Muscle layer of colon (tissue), 2 donors: ENCODE measurements at regions not wholly inside any gene's neighbourhood (a gene's known extent, or its start where the extent isn't known, plus 50 kb on each side); places are given as distances from the start of the nearest gene placed in this dataset.
"Not testable (repeated sequence)": the region's sequence is repeated elsewhere in the genome, so short reads cannot be mapped to it uniquely, and the experiment has no call there.

Experiments used
- H3K27ac ChIP-seq: one replicate; pipeline ENCODE4 v1.7.0; 2013; ENCODE audit warnings: low read depth, mild to moderate bottlenecking, low read length, moderate library complexity
- H3K27me3 ChIP-seq, 2 donors: one replicate each; pipeline ENCODE4 v1.7.0; 2013; ENCODE audit warnings: low read length in 2 of 2, mild to moderate bottlenecking in 2 of 2; ENCODE audit not compliant: insufficient read depth in 2 of 2, control insufficient read depth in 1 of 2
- H3K36me3 ChIP-seq: one replicate; pipeline ENCODE4 v1.7.0; 2013; ENCODE audit warnings: mild to moderate bottlenecking, low read length; ENCODE audit not compliant: insufficient read depth
- H3K4me1 ChIP-seq: one replicate; pipeline ENCODE4 v1.7.0; 2013; ENCODE audit warnings: mild to moderate bottlenecking, low read length; ENCODE audit not compliant: insufficient read depth
- H3K4me3 ChIP-seq, 2 donors: one replicate each; pipeline ENCODE4 v1.7.0; 2013; ENCODE audit warnings: low read length in 2 of 2, low read depth in 1 of 2, mild to moderate bottlenecking in 1 of 2, moderate library complexity in 1 of 2
- H3K9ac ChIP-seq: one replicate; pipeline ENCODE4 v1.7.0; 2013; ENCODE audit warnings: low read length
- H3K9me3 ChIP-seq: one replicate; pipeline ENCODE4 v1.7.0; 2013; ENCODE audit warnings: mild to moderate bottlenecking, low read length
- donor health status: abdominal sarcoma.
- donor health status: Adenocarcinoma of cecum.

GRCh38 chr5:96293966-96294883 is 138.8 kb downstream of the PCSK1 start:
- Histone ChIP-seq H3K27ac (no peak overlapping the region), H3K9ac (no peak overlapping the region)

DNA sequence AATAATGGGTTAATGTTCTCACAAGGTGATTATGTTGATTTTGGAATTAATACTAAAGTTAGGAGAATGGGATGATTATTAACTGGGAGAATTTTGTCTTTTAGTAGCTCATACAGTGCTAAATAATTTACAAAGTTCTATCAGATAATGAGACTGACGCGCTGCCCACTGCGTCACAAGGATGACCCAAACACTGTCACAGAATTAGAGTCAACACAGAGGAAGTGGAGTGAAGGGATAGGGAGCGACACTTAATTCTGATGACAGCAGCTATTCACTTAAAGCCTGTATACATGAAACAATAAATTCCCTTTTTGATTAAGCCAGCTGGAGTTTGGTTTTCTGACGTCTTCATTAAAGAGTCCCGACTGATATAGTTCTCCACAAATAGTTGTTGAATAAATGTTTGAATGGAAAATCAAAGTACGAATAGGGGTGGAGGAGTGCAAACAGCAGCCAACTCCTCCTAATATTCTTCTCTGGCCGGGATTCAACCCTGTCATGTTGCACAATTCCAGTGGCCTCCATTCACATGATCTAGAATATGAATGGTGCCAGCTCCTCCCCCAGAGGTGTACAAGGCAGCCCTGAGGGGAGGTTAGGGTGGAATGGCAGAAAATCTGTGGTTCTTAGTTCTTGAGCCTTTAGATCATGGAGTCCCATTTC is 140.3 kb downstream of the PCSK1 start:
- Histone ChIP-seq H3K9ac (no peak overlapping the region), H3K27ac (no peak overlapping the region), H3K4me1 (no peaks in the 10 kb centered on the region)

More at GRCh38 chr5:96293966-96294883, 138.8 kb downstream of the PCSK1 start:
- no peaks in the 10 kb centered on the region for H3K27me3 ChIP-seq
- H3K9me3 ChIP-seq: no peaks in the 10 kb centered on the region
- no peaks in the 10 kb centered on the region for H3K4me1 ChIP-seq
- no peaks in the 10 kb centered on the region for H3K36me3 ChIP-seq
- H3K4me3 ChIP-seq: no peak overlapping the region

GRCh38 chr5:96289287-96289686 is 143.8 kb downstream of the PCSK1 start:
- H3K4me3 ChIP-seq, H3K9ac ChIP-seq, H3K27me3 ChIP-seq, H3K9me3 ChIP-seq, H3K36me3 ChIP-seq, H3K4me1 ChIP-seq, H3K27ac ChIP-seq: not testable (repeated sequence)

More for the DNA sequence above, 140.3 kb downstream of the PCSK1 start:
- H3K4me3 ChIP-seq: no peak overlapping the region
- H3K9me3 ChIP-seq: no peaks in the 10 kb centered on the region
- H3K27me3 ChIP-seq: no peaks in the 10 kb centered on the region
- H3K36me3 ChIP-seq: no peaks in the 10 kb centered on the region

- Histone ChIP-seq H3K4me1 (no peaks in the 10 kb centered on the region), H3K27ac (no peak overlapping the region), H3K9ac (no peak overlapping the region), H3K9me3 (no peaks in the 10 kb centered on the region), H3K27me3 (no peaks in the 10 kb centered on the region), H3K36me3 (no peaks in the 10 kb centered on the region), H3K4me3 (no peak overlapping the region)
These were observed 144.2 kb downstream of the PCSK1 start for GRCh38 chr5:96288845-96289185.

- no peak overlapping the region for H3K9ac ChIP-seq
- H3K4me1 ChIP-seq: no peaks in the 10 kb centered on the region
- H3K27ac ChIP-seq: no peak overlapping the region
- H3K9me3 ChIP-seq: no peaks in the 10 kb centered on the region
- no peaks in the 10 kb centered on the region for H3K27me3 ChIP-seq
- H3K36me3 ChIP-seq: no peaks in the 10 kb centered on the region
- no peak overlapping the region for H3K4me3 ChIP-seq
These were observed 144.7 kb downstream of the PCSK1 start for GRCh38 chr5:96288166-96288844.

GRCh38 chr5:96287136-96287535 is 145.9 kb downstream of the PCSK1 start:
- Histone ChIP-seq H3K9ac (no peak overlapping the region), H3K27ac (no peak overlapping the region), H3K9me3 (no peaks in the 10 kb centered on the region), H3K36me3 (no peaks in the 10 kb centered on the region), H3K4me3 (no peak overlapping the region), H3K27me3 (no peaks in the 10 kb centered on the region), H3K4me1 (no peaks in the 10 kb centered on the region)

GRCh38 chr5:96285823-96286222 is 147.2 kb downstream of the PCSK1 start:
- Histone ChIP-seq H3K4me1 (no peaks in the 10 kb centered on the region), H3K9me3 (no peaks in the 10 kb centered on the region), H3K36me3 (no peaks in the 10 kb centered on the region), H3K27ac (no peak overlapping the region), H3K4me3 (no peak overlapping the region), H3K27me3 (no peaks in the 10 kb centered on the region), H3K9ac (no peak overlapping the region)

- no peak overlapping the region for H3K27ac ChIP-seq
- no peaks in the 10 kb centered on the region for H3K36me3 ChIP-seq
- no peaks in the 10 kb centered on the region for H3K27me3 ChIP-seq
- H3K4me1 ChIP-seq: no peaks in the 10 kb centered on the region
- H3K9ac ChIP-seq: no peak overlapping the region
- no peaks in the 10 kb centered on the region for H3K9me3 ChIP-seq
- H3K4me3 ChIP-seq: no peak overlapping the region
These were observed 148.2 kb downstream of the PCSK1 start for GRCh38 chr5:96284727-96285389.

DNA sequence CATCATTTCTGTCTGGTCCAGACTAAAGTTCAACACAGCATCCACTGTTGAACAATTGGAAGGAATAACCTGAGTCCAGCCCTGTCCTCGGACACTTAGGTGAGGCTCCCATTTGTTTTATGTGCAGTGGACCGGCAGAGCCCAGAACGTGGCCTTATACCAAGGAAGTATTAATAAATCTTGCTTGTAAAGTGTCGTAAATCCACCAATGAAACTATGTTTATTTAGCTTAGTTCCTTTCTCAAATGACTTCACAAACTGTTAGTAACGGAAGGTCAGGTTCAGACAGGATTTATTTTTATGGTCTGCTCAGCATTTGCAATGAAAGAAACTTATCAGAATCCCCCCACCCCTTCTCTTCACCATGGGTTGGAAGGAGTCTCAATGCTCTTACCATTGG is 149.5 kb downstream of the PCSK1 start:
- Histone ChIP-seq H3K27me3 (no peaks in the 10 kb centered on the region), H3K9me3 (no peaks in the 10 kb centered on the region), H3K27ac (no peak overlapping the region), H3K4me1 (no peaks in the 10 kb centered on the region), H3K36me3 (no peaks in the 10 kb centered on the region), H3K4me3 (no peak overlapping the region), H3K9ac (no peak overlapping the region)

DNA sequence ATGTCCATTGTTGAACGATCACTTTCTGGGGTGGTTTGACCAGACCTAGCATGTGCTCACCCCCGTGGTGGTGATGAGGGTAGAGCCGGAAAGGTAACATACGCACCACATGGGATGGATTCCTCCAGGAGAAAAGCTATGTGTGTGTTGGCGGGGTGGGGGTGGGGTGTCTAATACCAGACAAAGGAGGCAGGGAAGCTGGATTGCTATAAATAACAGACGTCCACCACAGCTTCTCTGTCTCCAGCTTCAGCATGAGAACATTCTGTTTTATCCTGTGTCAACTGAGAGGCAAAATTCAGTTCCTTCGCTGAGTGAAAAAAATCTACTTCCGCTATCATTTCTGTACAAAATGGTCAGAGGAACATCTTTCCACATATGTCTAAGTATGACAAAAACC is 151.0 kb downstream of the PCSK1 start:
- Histone ChIP-seq H3K27me3 (no peaks in the 10 kb centered on the region), H3K27ac (no peak overlapping the region), H3K36me3 (no peaks in the 10 kb centered on the region), H3K4me3 (no peak overlapping the region), H3K9ac (no peak overlapping the region), H3K9me3 (no peaks in the 10 kb centered on the region), H3K4me1 (no peaks in the 10 kb centered on the region)

GRCh38 chr5:96280946-96281393 is 152.1 kb downstream of the PCSK1 start:
- no peaks in the 10 kb centered on the region for H3K36me3 ChIP-seq
- H3K27ac ChIP-seq: no peak overlapping the region
- H3K9ac ChIP-seq: no peak overlapping the region
- no peaks in the 10 kb centered on the region for H3K27me3 ChIP-seq
- no peaks in the 10 kb centered on the region for H3K9me3 ChIP-seq
- H3K4me3 ChIP-seq: no peak overlapping the region
- H3K4me1 ChIP-seq: no peaks in the 10 kb centered on the region
